HUDEP-2 (cell line): ENCODE measurements at regions not wholly inside any gene's neighbourhood (a gene's known extent, or its start where the extent isn't known, plus 50 kb on each side); places are given as distances from the start of the nearest gene placed in this dataset.

Experiments
- DNase-seq, 76 experiments: peaks; one replicate each; lab custom pipeline; 2025; ENCODE audit not compliant: unreplicated experiment in 76 of 76; lab: John Stamatoyannopoulos, UW

DNA sequence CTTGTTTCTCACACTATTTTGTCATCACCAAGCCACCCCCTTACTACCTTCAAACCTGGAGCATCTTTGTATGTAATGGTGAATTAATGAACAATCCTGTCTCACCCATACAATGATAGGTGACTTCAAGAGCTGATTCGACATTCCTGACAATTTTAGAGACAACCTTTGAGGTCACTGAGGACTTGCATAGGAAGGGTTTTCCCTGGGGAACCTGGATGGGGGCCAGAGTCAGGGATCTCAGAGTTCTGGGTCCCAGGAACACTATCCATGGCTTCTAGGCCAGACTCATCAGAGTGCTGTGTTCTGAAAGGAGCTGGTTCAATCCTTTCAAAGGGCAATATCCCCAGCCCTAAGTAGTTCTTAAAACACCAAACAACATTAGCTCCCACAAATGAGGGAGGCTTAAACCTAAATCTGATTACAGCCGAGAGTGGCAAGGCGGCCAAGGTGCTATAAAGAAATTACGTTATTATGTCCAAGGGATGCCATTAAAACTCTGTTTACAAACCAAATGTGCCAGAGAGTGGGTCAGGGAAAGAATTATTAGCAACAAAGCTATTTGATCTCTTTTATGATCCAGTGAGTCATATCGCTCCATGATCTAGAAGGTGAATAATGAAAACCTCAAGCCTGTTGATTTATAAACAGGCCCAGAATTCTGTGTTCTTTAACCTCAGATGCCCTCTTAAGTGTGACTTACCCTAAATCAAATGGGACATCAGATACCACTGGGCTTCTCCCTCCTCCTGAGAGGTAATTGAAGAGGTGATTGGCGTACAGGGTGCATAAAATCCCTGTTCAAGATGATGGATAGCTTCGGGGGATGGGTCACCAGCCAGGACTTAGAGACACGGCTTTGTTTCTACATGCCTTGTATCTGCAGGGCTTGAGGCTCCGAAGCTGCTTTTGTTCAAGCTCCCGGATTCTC is 230.2 kb upstream of the TBX3 start:
- no peak for DNase-seq

DNA sequence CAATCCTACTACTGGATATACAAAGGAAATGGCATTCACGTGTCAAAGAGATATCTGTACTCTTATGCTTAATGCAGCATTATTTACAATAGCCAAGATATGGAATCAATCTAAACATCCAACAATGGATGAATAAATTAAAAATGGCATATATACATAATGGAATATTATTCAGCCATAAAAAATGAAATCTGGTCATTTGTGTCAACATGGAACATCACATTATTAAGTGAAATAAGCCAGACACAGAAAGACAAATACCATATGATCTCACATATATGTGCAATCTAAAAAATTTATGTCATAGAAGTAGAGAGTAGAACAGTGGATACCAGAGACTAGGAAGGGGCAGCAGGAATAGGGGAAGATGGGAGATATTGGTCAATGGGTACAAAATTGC is 228.8 kb upstream of the TBX3 start:
- DNase-seq, result no peak

DNA sequence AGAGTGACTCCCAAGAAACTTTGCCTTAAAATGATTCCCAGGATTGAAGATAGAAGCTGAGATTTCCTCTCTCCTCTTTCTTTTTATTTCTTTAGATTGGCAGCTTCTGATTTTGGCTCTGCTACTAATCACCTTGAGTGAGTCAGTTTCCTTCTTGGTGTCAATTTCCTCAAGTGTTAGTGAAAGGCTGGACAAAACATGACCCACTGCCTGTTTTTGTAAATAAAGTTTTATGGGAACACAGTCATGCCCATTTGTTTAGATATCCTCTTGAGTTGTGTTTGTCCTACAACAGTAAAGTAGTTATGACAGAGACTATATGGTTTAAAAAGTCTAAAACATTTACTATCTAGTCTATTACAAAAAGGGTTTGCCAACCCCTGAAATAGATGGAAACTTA is 227.2 kb upstream of the TBX3 start:
- no peak for DNase-seq

DNA sequence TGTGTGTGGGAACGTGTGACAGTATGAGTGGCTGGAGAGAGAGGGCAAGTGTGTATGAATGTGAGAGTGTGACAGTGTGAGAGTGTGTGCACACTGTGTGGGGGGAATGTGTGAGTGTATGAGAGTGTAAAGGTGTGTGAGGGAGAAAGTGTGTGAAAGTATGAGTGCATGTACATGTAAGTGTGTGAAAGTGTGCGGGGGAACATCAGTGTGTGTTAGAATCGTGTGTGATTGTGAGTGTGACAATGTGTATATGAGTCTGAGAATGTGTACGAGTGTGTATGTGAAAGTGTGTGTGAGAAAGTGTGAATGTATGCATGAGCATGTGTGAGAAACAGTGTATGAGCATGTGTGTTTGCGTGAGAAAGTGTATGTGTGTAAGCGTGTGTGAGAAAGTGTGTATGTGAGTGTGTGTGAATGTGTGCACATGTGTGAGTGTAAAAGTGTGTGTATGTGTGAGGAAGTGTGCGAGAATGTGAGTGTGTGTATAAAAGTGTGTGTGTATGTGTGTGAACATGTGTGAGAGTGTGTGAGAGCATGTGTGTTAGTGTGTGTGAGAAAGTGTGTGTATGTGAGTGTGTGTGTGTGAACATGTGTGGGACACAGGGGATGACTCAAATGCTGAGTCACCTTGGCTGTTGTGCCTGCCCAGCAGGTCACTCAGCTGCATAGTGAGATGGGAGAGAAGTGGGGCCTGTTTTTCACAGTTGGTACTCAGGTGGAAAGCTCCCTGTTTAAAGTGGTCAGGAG is 220.5 kb upstream of the TBX3 start:
- no peak for DNase-seq

DNA sequence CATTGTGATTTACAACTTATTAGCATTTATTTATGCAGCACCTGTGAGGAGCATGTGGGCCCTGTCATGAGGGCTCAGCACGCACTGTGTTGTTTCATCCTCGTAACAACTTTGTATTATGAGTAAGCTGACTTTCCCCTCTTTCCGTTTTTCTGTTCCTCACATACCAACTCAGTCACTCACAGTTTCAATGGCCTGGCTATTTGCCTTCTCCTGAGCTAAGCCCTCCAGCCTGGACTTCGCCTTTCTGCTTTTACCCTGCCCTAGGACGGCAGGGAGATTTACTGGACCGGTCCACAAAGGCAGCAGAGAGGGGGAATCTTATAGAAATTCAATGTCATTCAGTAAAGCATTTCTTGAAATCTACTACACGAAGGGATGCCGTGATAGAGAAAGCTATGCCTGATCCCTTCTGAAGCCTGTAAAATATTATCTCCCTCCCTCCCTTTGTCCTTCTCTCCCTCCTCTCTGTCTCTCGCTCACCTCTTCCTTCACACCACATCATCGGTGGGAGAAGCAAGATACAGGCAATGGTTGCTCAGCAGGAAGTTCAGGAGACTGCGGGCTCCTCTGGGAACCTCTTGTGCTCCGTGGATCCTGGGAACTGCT is 219.2 kb upstream of the TBX3 start:
- DNase-seq, result no peak

DNA sequence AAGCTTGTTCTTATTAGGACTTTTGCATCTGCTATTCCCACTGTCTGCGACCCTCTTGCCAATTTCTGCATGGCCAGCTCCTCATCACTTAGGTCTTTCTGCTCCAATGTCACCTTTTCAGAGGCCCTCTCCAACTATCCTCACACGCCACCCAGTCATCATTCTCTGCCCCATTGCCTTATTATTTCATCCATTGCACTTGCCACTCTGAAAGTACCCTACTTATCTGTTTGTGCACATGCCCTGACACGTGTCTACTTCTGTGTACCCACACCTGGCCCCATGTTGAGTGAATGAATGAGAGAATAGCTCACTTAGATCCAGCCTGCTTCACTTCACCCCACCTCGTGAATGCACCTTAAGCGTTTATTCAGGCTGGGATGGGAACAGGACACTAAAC is 218.7 kb upstream of the TBX3 start:
- no peak for DNase-seq

DNA sequence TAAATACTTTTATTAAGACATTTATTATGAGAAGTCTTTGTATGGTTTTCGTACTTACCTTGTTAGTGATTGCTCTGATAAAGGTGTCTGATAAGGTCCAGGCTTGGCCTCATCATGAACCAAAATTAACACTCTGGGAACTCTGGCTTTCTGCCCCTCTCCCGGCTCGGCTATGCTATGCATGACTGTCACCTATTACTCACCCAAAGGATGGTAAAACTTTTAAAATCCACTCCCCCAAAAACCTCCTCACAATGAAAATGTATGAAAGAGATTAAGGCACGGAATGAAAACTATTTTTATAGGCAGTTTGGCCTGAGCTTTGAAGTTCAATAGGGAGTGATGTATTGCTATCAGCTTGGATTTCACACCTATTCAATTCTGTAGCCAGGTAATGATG is 217.3 kb upstream of the TBX3 start:
- no peak for DNase-seq

DNA sequence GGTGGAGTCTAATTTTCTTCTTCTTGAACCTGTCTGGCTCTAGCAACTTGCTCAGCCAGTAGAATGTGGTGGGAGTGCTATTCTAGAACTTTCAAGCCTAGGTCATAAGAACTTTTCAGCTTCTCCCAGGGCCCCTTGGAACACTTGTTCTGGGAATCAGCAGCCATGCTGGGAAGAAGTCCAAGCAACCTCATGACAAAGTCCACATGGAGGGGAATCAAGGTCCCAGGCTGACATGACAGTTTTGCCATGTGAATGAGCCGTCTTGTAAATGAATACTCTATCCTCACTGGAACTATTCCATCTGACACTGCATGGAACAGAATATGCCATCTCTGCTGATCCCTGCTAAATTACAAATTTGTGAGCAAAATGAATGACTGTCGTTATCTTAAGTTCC is 214.2 kb upstream of the TBX3 start:
- no peak for DNase-seq

DNA sequence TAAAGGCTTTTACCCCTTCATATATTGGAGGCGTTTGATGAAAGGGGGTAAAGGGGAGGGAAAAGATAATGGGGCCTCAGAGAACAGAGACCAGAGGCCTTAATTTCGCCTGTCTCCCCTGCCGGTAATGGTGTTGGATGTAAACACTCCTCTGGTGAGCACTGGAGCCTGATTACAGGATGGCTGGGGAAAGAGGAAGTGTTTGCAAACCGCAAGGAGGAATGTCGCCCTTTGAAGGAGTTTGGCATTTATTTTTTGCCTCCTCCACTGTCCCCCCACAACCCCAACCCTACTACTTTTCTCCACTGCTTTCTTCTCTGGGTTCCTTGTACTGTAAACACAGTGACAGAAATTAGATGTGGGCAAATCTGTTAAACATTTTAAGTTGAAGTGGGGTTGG is 211.9 kb upstream of the TBX3 start:
- no peak for DNase-seq

DNA sequence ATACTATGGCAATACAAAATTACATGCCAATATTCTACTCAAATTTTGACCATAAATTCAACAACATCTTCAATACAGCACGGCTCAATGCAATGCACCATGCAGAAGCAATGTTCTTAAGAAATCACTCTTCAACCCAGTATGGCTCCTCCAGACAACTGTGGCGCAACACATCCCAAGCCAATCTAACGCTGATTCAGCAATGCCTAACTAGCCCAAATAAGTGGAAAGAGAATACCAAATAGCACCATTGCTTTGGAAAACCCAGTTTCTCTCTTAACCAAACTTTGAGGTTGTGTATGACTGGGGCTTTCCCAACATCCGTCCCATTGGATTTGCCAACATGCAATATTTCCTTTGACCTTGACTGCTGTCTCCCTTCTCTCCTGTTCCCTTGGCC is 211.1 kb upstream of the TBX3 start:
- DNase-seq, result no peak

DNA sequence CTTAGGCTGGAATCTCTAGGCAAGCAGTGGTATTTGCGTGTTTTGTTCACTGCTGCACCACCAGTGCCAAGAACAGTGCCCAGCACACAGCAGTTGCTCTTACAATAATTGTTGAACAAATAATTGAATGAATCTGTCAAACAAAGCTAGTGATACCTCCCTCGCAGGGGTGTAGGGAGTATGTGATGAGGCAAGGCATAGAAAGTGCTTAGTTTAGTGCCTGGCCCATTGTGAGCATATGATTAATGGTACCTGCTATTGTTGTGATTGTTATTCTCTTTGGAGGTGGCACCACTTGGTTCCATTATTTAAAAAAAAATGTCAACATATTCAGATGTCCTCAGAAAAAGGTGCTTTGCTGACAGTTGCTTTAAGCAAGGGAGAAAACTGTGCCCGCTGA is 210.1 kb upstream of the TBX3 start:
- DNase-seq, result no peak

DNA sequence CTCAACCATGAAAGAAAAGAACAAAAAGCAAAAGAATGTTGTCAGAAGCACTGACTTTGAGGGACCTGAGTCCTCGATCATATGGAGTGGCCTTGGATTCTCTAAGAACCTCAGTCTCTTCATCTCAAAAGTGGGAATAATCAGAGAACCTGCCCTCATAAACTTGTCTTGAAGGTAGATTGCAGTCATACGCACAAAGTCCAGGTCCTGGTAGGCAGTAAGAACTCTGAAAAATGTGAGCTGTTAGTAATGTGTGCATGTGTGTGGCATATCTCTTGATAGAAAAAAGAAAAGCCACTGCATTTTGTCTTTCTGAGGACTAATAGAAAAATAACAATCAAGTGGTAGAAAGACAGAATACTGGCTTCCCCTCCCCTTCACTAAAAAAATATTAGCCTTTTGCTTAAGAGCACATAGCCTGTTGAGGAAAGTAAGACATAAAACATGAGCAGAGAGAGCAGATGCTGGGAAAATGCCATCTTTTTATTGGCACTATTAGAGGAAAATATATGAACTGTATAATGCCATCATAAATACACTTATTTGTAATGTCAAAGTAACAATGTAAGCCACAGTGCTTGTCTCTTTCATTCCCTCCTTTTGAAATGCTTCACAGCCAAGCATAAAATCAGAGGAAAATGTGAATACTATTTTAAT is 205.1 kb upstream of the TBX3 start:
- no peak for DNase-seq

DNA sequence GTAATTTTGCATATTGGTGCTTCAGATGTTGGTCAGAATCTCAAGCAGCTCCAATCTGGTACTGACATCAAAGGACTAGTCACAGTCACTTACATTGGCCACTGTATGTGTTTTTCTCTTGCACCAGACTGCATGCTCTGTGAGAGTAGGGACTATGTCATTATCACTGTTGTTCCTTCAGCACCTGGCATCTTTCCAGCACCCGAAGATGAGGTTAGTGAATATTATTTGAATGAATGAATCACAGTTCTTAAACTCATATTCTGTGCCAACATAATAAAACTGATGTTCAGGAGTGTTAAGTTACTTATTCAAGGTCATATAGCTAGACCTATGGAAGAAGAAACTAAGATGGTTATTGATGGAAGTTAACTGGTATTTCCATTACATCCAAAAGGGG is 204.5 kb upstream of the TBX3 start:
- DNase-seq, result no peak

DNA sequence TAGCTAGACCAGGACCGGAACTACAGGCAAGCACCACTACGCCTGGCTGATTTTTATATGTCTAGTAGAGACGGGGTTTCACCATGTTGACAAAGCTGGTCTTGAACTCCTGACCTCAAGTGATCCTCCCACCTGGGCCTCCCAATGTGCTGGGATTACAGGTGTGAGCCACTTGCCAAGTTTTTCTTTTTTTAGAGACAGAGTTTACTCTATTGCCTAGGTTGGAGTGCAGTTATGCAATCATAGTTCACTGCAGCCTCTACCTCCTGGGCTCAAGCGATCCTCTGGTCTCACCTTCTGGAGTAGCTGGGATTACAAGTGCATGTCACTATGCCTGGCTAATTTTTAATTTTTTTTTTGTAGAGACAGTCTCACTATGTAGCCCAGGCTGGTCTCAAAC is 201.5 kb upstream of the TBX3 start:
- no peak for DNase-seq

DNA sequence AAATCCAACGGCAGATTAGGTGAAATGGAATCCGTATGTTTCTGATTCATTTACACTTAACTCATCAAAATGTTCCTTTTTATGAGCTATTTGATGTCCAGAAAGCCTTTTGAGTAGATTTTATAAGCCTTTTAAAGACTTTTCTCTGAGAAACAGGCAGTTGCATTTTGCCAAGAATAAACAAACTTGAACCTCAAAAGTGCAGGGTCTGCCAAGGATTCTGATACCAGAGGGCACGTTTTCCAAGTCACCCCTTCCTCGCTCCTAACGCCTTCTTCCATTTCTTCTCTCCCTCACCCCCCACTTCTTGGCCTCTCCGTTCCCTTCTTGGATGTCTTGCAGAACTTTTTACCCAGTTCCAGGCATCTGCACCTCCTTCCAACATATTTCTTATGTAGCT is 200.6 kb upstream of the TBX3 start:
- DNase-seq, result no peak

DNA sequence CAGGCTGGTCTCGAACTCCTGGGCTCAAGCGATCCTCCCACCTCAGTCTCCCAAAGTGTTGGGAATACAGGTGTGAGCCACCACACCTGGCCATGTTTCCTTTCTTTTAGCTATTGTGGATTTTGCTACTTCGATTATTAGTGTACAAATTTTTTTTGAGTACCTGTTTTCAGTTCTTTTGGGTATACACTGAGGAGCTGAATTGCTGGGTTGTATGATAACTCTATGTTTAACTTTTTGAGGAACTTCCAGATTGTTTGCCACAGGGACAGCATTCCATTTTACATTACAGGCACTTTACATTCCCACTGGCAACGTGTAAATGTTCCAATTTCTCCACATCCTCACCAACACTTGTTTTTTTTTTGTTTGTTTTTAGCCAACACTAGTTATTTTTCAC is 198.1 kb upstream of the TBX3 start:
- DNase-seq, result no peak

DNA sequence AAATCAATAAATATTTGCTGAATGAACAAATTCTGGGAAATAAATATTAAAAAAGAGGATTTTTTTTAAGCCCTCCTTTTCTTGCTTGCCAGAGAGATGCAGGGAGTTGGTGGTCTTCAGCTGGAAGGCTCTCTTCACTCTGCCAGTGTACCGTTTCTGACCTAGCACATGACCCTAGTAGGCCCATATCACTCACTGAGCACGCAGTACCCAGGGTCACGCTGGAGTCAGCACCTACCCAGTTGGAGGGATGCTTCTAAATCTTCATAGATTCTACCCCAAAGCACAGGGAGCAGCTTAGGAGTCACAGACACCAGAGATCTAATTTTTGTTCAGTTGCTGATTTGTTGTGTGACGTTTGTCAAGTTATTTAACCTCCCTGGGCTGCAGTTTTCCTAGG is 195.4 kb upstream of the TBX3 start:
- no peak for DNase-seq

DNA sequence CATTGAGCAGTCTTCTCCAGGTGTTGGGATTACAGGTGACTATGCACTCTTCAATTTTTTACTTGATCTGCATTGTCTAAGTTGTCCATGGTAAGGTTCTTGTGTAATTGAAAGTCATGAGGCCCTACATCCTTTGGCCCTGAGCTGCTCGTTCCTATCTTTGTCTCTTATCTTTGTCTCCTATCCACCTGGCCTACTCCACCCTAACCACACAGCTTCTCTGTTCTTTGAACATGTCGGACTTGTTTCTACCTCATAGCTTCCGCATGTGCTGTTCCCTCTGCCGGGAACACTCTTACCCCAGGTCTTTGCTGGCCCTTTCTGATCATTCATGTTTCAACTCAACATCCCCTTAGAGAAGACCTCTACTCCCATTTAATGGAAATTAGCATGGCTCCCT is 194.8 kb upstream of the TBX3 start:
- DNase-seq, result no peak

DNA sequence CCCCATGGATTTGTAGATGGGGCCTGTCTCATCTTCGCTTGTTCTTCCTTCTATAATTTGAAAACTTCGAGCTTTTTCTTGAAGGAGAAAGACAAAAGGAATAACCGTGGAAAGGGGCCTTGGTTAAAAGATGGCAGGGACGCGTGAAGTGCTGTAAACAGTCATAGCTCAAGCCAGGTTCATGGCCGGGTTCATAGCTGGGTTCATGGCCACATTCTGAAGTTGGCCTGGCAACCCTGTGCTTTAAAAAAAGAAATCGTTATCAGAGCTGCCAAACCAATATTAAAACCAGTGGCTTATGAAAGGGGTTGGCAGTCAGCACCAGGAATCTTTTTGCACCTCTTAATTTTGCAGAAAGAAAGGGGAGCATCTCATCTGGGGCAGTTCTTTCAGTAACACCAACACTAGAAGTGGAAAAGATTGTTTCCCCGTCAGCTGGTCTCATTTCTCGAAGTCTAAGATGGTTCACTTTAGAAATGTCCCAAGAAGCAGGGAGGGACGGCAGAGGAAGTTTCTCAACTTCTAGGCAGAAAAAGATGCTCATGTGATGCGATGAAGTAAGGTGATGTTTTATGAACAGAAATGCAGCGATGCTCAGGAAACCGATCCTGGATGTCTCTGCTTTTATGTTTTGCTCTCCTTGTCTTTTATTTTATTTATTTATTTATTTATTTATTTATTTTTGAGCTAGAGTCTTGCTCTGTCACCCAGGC is 193.1 kb upstream of the TBX3 start:
- DNase-seq, result no peak

DNA sequence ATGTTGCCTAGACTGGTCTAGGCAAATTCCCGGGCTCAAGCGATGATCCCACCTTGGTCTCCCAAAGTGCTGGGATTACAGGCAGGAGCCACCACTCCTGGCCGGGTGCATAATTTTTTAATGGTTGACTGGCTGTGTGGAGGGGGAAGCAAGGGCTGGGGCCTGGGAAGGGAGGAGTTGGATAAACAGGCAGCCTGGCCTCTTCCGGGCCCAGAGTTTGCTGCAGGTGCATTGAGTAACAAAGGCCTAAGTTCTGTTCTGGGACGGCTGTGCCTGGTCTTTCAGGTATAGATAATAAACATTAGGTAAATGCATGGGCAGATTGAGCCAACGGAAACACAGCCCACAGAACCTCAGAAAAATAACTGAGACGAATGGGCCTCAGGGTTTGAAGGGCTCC is 191.3 kb upstream of the TBX3 start:
- no peak for DNase-seq

DNA sequence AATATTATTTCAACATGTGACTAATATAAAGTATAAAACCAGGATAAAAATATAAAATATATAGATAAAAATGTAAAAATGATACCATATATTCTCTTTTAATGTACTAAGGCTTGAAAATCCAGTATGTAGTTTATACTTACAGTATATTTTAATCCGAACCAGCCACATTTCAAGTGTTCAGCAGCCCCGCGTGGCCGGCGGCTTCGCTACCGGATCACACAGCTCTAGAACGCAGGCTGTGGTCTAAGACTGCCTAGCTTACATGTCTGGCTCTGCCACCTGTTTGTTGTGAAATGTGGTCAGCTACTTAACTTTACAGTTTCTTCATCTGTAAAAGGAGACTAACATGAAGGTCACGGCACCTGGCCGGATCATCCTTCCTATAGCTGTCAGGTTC is 189.7 kb upstream of the TBX3 start:
- no peak for DNase-seq
